ENCODE measurements at regions not wholly inside any gene's neighbourhood (a gene's known extent, or its start where the extent isn't known, plus 50 kb on each side); places are given as distances from the start of the nearest gene placed in this dataset.

GRCh38 chr7:130944997-130945396, 211.0 kb upstream of the KLF14 start:
- POLR2A ChIA-PET = no interaction called here
- CTCF ChIA-PET = interaction anchor here (1.0 to 1.8 kb wide), 2 partner anchors 11 to 15 kb away, joined by 3 to 4 read pairs; no protein-coding TSS in a partner anchor

DNA sequence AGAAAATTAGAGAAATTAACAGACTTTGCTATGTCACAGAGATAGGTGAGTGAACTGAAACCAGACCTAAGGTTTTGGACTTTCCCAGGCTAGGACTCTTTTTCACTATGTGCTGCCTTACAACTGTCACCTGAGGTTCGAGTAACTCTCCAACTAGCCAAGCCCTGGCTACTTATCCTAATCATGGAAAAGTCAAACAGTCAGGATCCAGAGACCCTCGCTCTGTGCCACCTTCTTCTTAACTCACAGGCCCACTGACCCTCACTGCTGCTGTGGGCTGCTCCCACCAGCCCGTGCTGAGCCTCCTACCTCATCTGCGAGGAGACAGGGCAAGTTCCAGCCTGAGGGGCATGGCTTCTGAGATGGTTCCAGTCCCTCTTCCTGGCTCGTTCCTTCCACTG, 211.4 kb upstream of the KLF14 start:
- Histone ChIP-seq H3K4me3 (ENCODE audit: low read depth, low read length) (no peak overlapping the region), H3K27me3 (ENCODE audit: control insufficient read depth, insufficient read depth, low read length) (no peaks in the 10 kb centered on the region), H3K36me3 (ENCODE audit: control insufficient read depth, insufficient read depth, low read length) (0 out of 2 replicates have a peak, but pooled peaks cover 2% of the 10 kb centered on the region)
- CTCF ChIA-PET = interaction anchor here (0.8 to 2.7 kb wide), 3 partner anchors 9 to 49 kb away, joined by 3 to 10 read pairs (median 4); no protein-coding TSS in a partner anchor
- POLR2A ChIA-PET = no interaction called here
- no peak for DNase-seq (ENCODE audit: low read depth)
- TF ChIP-seq, protein P1, sequence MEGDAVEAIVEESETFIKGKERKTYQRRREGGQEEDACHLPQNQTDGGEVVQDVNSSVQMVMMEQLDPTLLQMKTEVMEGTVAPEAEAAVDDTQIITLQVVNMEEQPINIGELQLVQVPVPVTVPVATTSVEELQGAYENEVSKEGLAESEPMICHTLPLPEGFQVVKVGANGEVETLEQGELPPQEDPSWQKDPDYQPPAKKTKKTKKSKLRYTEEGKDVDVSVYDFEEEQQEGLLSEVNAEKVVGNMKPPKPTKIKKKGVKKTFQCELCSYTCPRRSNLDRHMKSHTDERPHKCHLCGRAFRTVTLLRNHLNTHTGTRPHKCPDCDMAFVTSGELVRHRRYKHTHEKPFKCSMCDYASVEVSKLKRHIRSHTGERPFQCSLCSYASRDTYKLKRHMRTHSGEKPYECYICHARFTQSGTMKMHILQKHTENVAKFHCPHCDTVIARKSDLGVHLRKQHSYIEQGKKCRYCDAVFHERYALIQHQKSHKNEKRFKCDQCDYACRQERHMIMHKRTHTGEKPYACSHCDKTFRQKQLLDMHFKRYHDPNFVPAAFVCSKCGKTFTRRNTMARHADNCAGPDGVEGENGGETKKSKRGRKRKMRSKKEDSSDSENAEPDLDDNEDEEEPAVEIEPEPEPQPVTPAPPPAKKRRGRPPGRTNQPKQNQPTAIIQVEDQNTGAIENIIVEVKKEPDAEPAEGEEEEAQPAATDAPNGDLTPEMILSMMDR (IDR thresholded peaks at IDR 0.05; ENCODE audit: insufficient read depth, low read depth, low read length) = no peak

More at GRCh38 chr7:130944997-130945396, 211.0 kb upstream of the KLF14 start:
- no peaks in the 10 kb centered on the region for H3K27me3 ChIP-seq (ENCODE audit: control insufficient read depth, insufficient read depth, low read length)
- H3K36me3 ChIP-seq (ENCODE audit: control insufficient read depth, insufficient read depth, low read length) = 0 out of 2 replicates have a peak, but pooled peaks cover 2% of the 10 kb centered on the region
- no peak overlapping the region for H3K4me3 ChIP-seq (ENCODE audit: low read depth, low read length)
- no peak for DNase-seq (ENCODE audit: low read depth)
- TF ChIP-seq, protein P1 (IDR thresholded peaks at IDR 0.05; ENCODE audit: insufficient read depth, low read depth, low read length) = no peak

DNA sequence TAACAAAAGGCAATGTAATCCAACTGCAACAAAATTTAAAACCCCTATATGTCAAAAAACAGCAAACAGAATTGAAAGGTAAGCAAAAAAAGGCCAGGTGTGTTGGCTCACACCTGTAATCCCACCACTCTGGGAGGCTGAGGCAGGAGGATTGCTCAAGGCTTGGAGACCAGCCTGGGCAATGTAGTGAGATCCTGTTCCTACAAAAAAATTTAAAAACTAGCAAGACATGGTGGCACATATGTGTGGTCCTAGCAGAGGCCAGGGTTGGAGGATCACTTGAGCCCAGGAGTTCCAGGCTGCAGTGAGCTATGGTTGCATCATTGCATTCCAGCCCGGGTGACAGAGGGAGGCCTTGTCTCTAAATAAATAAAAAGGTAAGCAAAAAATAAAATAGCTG, 212.1 kb upstream of the KLF14 start:
- ChIA-PET CTCF (interaction anchor here (0.8 to 2.7 kb wide), 3 partner anchors 8 to 49 kb away, joined by 3 to 10 read pairs (median 4); no protein-coding TSS in a partner anchor), POLR2A (no interaction called here)
- Histone ChIP-seq H3K27me3 (ENCODE audit: control insufficient read depth, insufficient read depth, low read length) (no peaks in the 10 kb centered on the region), H3K36me3 (ENCODE audit: control insufficient read depth, insufficient read depth, low read length) (peaks cover 2% of the 10 kb centered on the region), H3K4me3 (ENCODE audit: low read depth, low read length) (no peak overlapping the region)
- TF ChIP-seq, protein P1 (IDR thresholded peaks at IDR 0.05; ENCODE audit: insufficient read depth, low read depth, low read length) = no peak
- no peak for DNase-seq (ENCODE audit: low read depth)

GRCh38 chr7:130947792-130948580, 214.0 kb upstream of the KLF14 start:
- ChIA-PET CTCF (interaction anchor here (0.6 to 2.7 kb wide), 3 partner anchors 11 to 51 kb away, joined by 3 to 10 read pairs (median 3); no protein-coding TSS in a partner anchor), POLR2A (no interaction called here)
- Histone ChIP-seq H3K4me3 (ENCODE audit: low read depth, low read length) (no peak overlapping the region), H3K27me3 (ENCODE audit: control insufficient read depth, insufficient read depth, low read length) (no peaks in the 10 kb centered on the region), H3K36me3 (ENCODE audit: control insufficient read depth, insufficient read depth, low read length) (peaks cover 9% of the 10 kb centered on the region)
- DNase-seq (ENCODE audit: low read depth) = no peak
- TF ChIP-seq, protein P1 (IDR thresholded peaks at IDR 0.05; ENCODE audit: insufficient read depth, low read depth, low read length) = no peak

GRCh38 chr7:130948822-130949221, 214.8 kb upstream of the KLF14 start:
- DNase-seq (ENCODE audit: low read depth) = no peak
- TF ChIP-seq, protein P1 (IDR thresholded peaks at IDR 0.05; ENCODE audit: insufficient read depth, low read depth, low read length) = no peak
- ChIA-PET CTCF (interaction anchor here (0.6 to 0.8 kb wide), 2 partner anchors 10 to 11 kb away, joined by 3 read pairs; no protein-coding TSS in a partner anchor), POLR2A (no interaction called here)
- Histone ChIP-seq H3K36me3 (ENCODE audit: control insufficient read depth, insufficient read depth, low read length) (peaks cover 9% of the 10 kb centered on the region), H3K27me3 (ENCODE audit: control insufficient read depth, insufficient read depth, low read length) (no peaks in the 10 kb centered on the region), H3K4me3 (ENCODE audit: low read depth, low read length) (no peak overlapping the region)

All from BJ (cell line).